ENCODE measurements at regions not wholly inside any gene's neighbourhood (a gene's known extent, or its start where the extent isn't known, plus 50 kb on each side); places are given as distances from the start of the nearest gene placed in this dataset.

GRCh38 chr13:77480066-77480465 lies 55.4 kb upstream of the SCEL start:
- DNase-seq, result no peak

GRCh38 chr13:77479326-77479725 lies 56.2 kb upstream of the SCEL start:
- DNase-seq, result no peak

GRCh38 chr13:77477299-77477848 lies 58.1 kb upstream of the SCEL start:
- DNase-seq, result no peak

GRCh38 chr13:77476456-77476855 lies 59.0 kb upstream of the SCEL start:
- no peak for DNase-seq

GRCh38 chr13:77475345-77476084 lies 60.0 kb upstream of the SCEL start:
- no peak for DNase-seq

- no peak for DNase-seq
These were observed 64.5 kb upstream of the SCEL start for GRCh38 chr13:77470986-77471385.

- no peak for DNase-seq
These were observed 68.6 kb upstream of the SCEL start for GRCh38 chr13:77466753-77467422.

GRCh38 chr13:77465603-77466195 lies 69.8 kb upstream of the SCEL start:
- no peak for DNase-seq

- no peak for DNase-seq
These were observed 75.3 kb upstream of the SCEL start for GRCh38 chr13:77460195-77460594.

GRCh38 chr13:77459592-77459991 lies 75.9 kb upstream of the SCEL start:
- DNase-seq, result no peak

- DNase-seq, result no peak
These were observed 76.8 kb upstream of the SCEL start for GRCh38 chr13:77458736-77459135.

- DNase-seq, result no peak
These were observed 77.5 kb upstream of the SCEL start for GRCh38 chr13:77457966-77458365.

GRCh38 chr13:77456271-77456670 lies 79.2 kb upstream of the SCEL start:
- DNase-seq, result no peak

- DNase-seq, result no peak
These were observed 86.2 kb upstream of the SCEL start for GRCh38 chr13:77449265-77449664.

GRCh38 chr13:77448689-77449088 lies 86.8 kb upstream of the SCEL start:
- DNase-seq, result no peak

GRCh38 chr13:77443511-77443910 lies 92.0 kb upstream of the SCEL start:
- no peak for DNase-seq

- no peak for DNase-seq
These were observed 98.2 kb upstream of the SCEL start for GRCh38 chr13:77437267-77437666.

GRCh38 chr13:77434289-77434688 lies 101.2 kb upstream of the SCEL start:
- DNase-seq, result no peak

GRCh38 chr13:77431449-77431848 lies 104.1 kb upstream of the SCEL start:
- no peak for DNase-seq

GRCh38 chr13:77430377-77430951 lies 103.6 kb upstream of the MYCBP2 start:
- no peak for DNase-seq

- DNase-seq, result no peak
These were observed 102.6 kb upstream of the MYCBP2 start for GRCh38 chr13:77429320-77430142.

- no peak for DNase-seq
These were observed 98.8 kb upstream of the MYCBP2 start for GRCh38 chr13:77425705-77426104.

- DNase-seq, result no peak
These were observed 96.4 kb upstream of the MYCBP2 start for GRCh38 chr13:77423296-77423695.
